ENCODE measurements at regions not wholly inside any gene's neighbourhood (a gene's known extent, or its start where the extent isn't known, plus 50 kb on each side); places are given as distances from the start of the nearest gene placed in this dataset.

GRCh38 chr3:151989621-151990020 lies 116.2 kb downstream of the SUCNR1 start:
- no peaks in the 10 kb centered on the region for H3K4me1 ChIP-seq

GRCh38 chr3:151990696-151991376 lies 117.4 kb downstream of the SUCNR1 start:
- no peak overlapping the region for H3K4me2 ChIP-seq
- H3K4me3 ChIP-seq: no peak overlapping the region
- no peaks in the 10 kb centered on the region for H3K9me3 ChIP-seq (replicated peaks in 1 of 11)
- no peak overlapping the region for H3K27ac ChIP-seq
- H3K27me3 ChIP-seq: no peaks in the 10 kb centered on the region
- TF ChIP-seq Cebpa-rat (IDR thresholded peaks at IDR 0.05): no peak
- H3K9ac ChIP-seq: no peak overlapping the region
- no peaks in the 10 kb centered on the region for H3K4me1 ChIP-seq
- H4K20me1 ChIP-seq: no peaks in the 10 kb centered on the region
- H3K36me3 ChIP-seq: no peaks in the 10 kb centered on the region

More at GRCh38 chr3:151989621-151990020, 116.2 kb downstream of the SUCNR1 start:
- Histone ChIP-seq H4K20me1 (no peaks in the 10 kb centered on the region), H3K27me3 (no peaks in the 10 kb centered on the region), H3K4me2 (no peak overlapping the region), H3K9ac (no peak overlapping the region), H3K4me3 (no peak overlapping the region), H3K36me3 (no peaks in the 10 kb centered on the region), H3K27ac (no peak overlapping the region), H3K9me3 (replicated peaks in 1 of 11) (no peaks in the 10 kb centered on the region)
- TF ChIP-seq Cebpa-rat (IDR thresholded peaks at IDR 0.05): no peak

GRCh38 chr3:151992326-151993041 lies 119.0 kb downstream of the SUCNR1 start:
- Histone ChIP-seq H3K4me1 (no peaks in the 10 kb centered on the region), H3K9me3 (replicated peaks in 1 of 11) (no peaks in the 10 kb centered on the region), H3K4me3 (no peak overlapping the region), H3K9ac (no peak overlapping the region), H3K36me3 (no peaks in the 10 kb centered on the region), H3K27me3 (no peaks in the 10 kb centered on the region), H3K4me2 (no peak overlapping the region), H4K20me1 (no peaks in the 10 kb centered on the region), H3K27ac (no peak overlapping the region)
- TF ChIP-seq Cebpa-rat (IDR thresholded peaks at IDR 0.05): no peak

GRCh38 chr3:151995091-151995490 lies 121.6 kb downstream of the SUCNR1 start:
- Histone ChIP-seq H3K9ac (no peak overlapping the region), H3K4me1 (no peaks in the 10 kb centered on the region)
- TF ChIP-seq Cebpa-rat (IDR thresholded peaks at IDR 0.05): no peak

GRCh38 chr3:151998744-151999143 lies 125.3 kb downstream of the SUCNR1 start:
- Histone ChIP-seq H3K36me3 (no peaks in the 10 kb centered on the region), H4K20me1 (no peaks in the 10 kb centered on the region), H3K4me2 (no peak overlapping the region), H3K9me3 (replicated peaks in 1 of 11) (no peaks in the 10 kb centered on the region), H3K4me3 (no peak overlapping the region), H3K4me1 (no peaks in the 10 kb centered on the region), H3K27ac (no peak overlapping the region), H3K9ac (no peak overlapping the region), H3K27me3 (no peaks in the 10 kb centered on the region)
- no peak for TF ChIP-seq Cebpa-rat (IDR thresholded peaks at IDR 0.05)

More at GRCh38 chr3:151995091-151995490, 121.6 kb downstream of the SUCNR1 start:
- Histone ChIP-seq H3K36me3 (no peaks in the 10 kb centered on the region), H3K4me2 (no peak overlapping the region), H3K4me3 (no peak overlapping the region), H3K27ac (no peak overlapping the region), H3K9me3 (replicated peaks in 1 of 11) (no peaks in the 10 kb centered on the region), H4K20me1 (no peaks in the 10 kb centered on the region), H3K27me3 (no peaks in the 10 kb centered on the region)

- Histone ChIP-seq H3K9ac (no peak overlapping the region), H3K4me1 (no peaks in the 10 kb centered on the region)
- no peak for TF ChIP-seq Cebpa-rat (IDR thresholded peaks at IDR 0.05)
These were observed 126.5 kb downstream of the SUCNR1 start for GRCh38 chr3:151999936-152000335.

GRCh38 chr3:152011812-152012735 lies 138.6 kb downstream of the SUCNR1 start:
- Histone ChIP-seq H3K36me3 (no peaks in the 10 kb centered on the region), H3K4me2 (no peak overlapping the region), H3K27ac (no peak overlapping the region), H3K9ac (no peak overlapping the region), H3K4me1 (no peaks in the 10 kb centered on the region), H3K9me3 (replicated peaks in 1 of 11) (no peaks in the 10 kb centered on the region), H4K20me1 (no peaks in the 10 kb centered on the region), H3K27me3 (no peaks in the 10 kb centered on the region), H3K4me3 (no peak overlapping the region)
- no peak for TF ChIP-seq Cebpa-rat (IDR thresholded peaks at IDR 0.05)

More at GRCh38 chr3:151999936-152000335, 126.5 kb downstream of the SUCNR1 start:
- Histone ChIP-seq H3K9me3 (replicated peaks in 1 of 11) (no peaks in the 10 kb centered on the region), H3K27ac (no peak overlapping the region), H3K4me2 (no peak overlapping the region), H4K20me1 (no peaks in the 10 kb centered on the region), H3K4me3 (no peak overlapping the region), H3K27me3 (no peaks in the 10 kb centered on the region), H3K36me3 (no peaks in the 10 kb centered on the region)

GRCh38 chr3:152019508-152019907 lies 146.1 kb downstream of the SUCNR1 start:
- Histone ChIP-seq H3K9me3 (replicated peaks in 1 of 11) (no peaks in the 10 kb centered on the region), H3K4me3 (no peak overlapping the region), H4K20me1 (no peaks in the 10 kb centered on the region), H3K36me3 (no peaks in the 10 kb centered on the region), H3K4me2 (no peak overlapping the region), H3K27ac (no peak overlapping the region), H3K4me1 (peaks cover 0 to 10% (median 6%) of the 10 kb centered on the region in 10 experiments; a peak in 8 of 20 replicates), H3K9ac (no peak overlapping the region), H3K27me3 (no peaks in the 10 kb centered on the region)
- no peak for TF ChIP-seq Cebpa-rat (IDR thresholded peaks at IDR 0.05)

- Histone ChIP-seq H3K36me3 (no peaks in the 10 kb centered on the region), H3K27me3 (no peaks in the 10 kb centered on the region), H3K9me3 (replicated peaks in 1 of 11) (no peaks in the 10 kb centered on the region), H3K4me3 (no peak overlapping the region), H3K4me2 (peak overlapping the region in 4 of 11 experiments; percentile 2 to 36 (median 22); a peak in 7 of 22 replicates), H3K4me1 (peaks cover 0 to 10% (median 6%) of the 10 kb centered on the region in 10 experiments; a peak in 8 of 20 replicates), H3K27ac (no peak overlapping the region), H4K20me1 (no peaks in the 10 kb centered on the region), H3K9ac (no peak overlapping the region)
- no peak for TF ChIP-seq Cebpa-rat (IDR thresholded peaks at IDR 0.05)
These were observed 148.6 kb downstream of the SUCNR1 start for GRCh38 chr3:152021951-152022461.
